Omental fat pad (tissue), 3 donors: ENCODE measurements at regions not wholly inside any gene's neighbourhood (a gene's known extent, or its start where the extent isn't known, plus 50 kb on each side); places are given as distances from the start of the nearest gene placed in this dataset. TPM values are rescaled to one million over a fixed set of nuclear protein-coding genes. Genes with fewer than 3 reads are reported as not detected.

Source experiments
- ATAC-seq: fragments of 150-250 bp; one replicate; pipeline ENCODE4 v1.9.1; 2016; ENCODE audit warnings: mild to moderate bottlenecking, moderate library complexity; ENCODE audit not compliant: low FRiP score
- DNase-seq: peaks from one replicate; pipeline ENCODE4 v3.0.0-alpha.2; 2019; ENCODE audit warnings: low spot score
- CTCF ChIP-seq, 3 donors: fragments of 450-650 bp; IDR thresholded peaks; one replicate each; pipeline ENCODE4 v1.5.1; 2016 to 2017; ENCODE audit warnings: antibody characterized with exemption in 3 of 3, mild to moderate bottlenecking in 3 of 3, moderate library complexity in 2 of 3
- small RNA-seq: library from RNA; depleted of rRNA; stranded (forward); fragments of <200 nt; gene quantifications from one replicate; pipeline ENCODE3, GENCODE V24; 2016

- no peak for TF ChIP-seq CTCF (IDR thresholded peaks at IDR 0.05)
- DNase-seq = peak; percentile 19
- ATAC-seq = no peak
Measured at GRCh38 chr20:23136893-23137745, 51.0 kb upstream of the CD93 start.

GRCh38 chr20:23135449-23136420, 49.6 kb upstream of the CD93 start:
- ATAC-seq (no peak), DNase-seq (peak; percentile 18)
- TF ChIP-seq CTCF (IDR thresholded peaks at IDR 0.05) = no peak

Small RNA genes lying in the stretch of these regions (small RNA-seq; reads per million reads assigned to genes)
- gene RNA5SP478 = not detected
